ENCODE measurements at regions not wholly inside any gene's neighbourhood (a gene's known extent, or its start where the extent isn't known, plus 50 kb on each side); places are given as distances from the start of the nearest gene placed in this dataset.

GRCh38 chr16:63216696-63217423, 1180.6 kb upstream of the CDH8 start:
- no peaks in the 10 kb centered on the region for H3K36me3 ChIP-seq (ENCODE audit: control insufficient read depth in 2 of 2, insufficient read depth in 2 of 2, low read length in 2 of 2)
- no peaks in the 10 kb centered on the region for H3K9me3 ChIP-seq (ENCODE audit: control insufficient read depth in 2 of 2, low read length in 2 of 2)
- no peak overlapping the region for H3K4me3 ChIP-seq (ENCODE audit: low read length in 2 of 2)
- no peak overlapping the region for H3K9ac ChIP-seq (ENCODE audit: low read length in 2 of 2)
- no peak overlapping the region for H3K27ac ChIP-seq (ENCODE audit: low read length)
- no peaks in the 10 kb centered on the region for H3K4me1 ChIP-seq (ENCODE audit: control insufficient read depth, insufficient read depth, low read length)
- no peaks in the 10 kb centered on the region for H3K27me3 ChIP-seq (ENCODE audit: control insufficient read depth in 1 of 2, insufficient read depth in 2 of 2, low read length in 2 of 2)

GRCh38 chr16:63201851-63202250, 1165.6 kb upstream of the CDH8 start:
- Histone ChIP-seq H3K27me3 (ENCODE audit: control insufficient read depth in 1 of 2, insufficient read depth in 2 of 2, low read length in 2 of 2) (no peaks in the 10 kb centered on the region), H3K4me1 (ENCODE audit: control insufficient read depth, insufficient read depth, low read length) (no peaks in the 10 kb centered on the region), H3K9ac (ENCODE audit: low read length in 2 of 2) (no peak overlapping the region), H3K27ac (ENCODE audit: low read length) (no peak overlapping the region), H3K9me3 (ENCODE audit: control insufficient read depth in 2 of 2, low read length in 2 of 2) (no peaks in the 10 kb centered on the region), H3K36me3 (ENCODE audit: control insufficient read depth in 2 of 2, insufficient read depth in 2 of 2, low read length in 2 of 2) (no peaks in the 10 kb centered on the region), H3K4me3 (ENCODE audit: low read length in 2 of 2) (no peak overlapping the region)

GRCh38 chr16:63200940-63201339, 1164.7 kb upstream of the CDH8 start:
- Histone ChIP-seq H3K4me3 (ENCODE audit: low read length in 2 of 2) (no peak overlapping the region), H3K4me1 (ENCODE audit: control insufficient read depth, insufficient read depth, low read length) (no peaks in the 10 kb centered on the region)

GRCh38 chr16:63195336-63195735, 1159.1 kb upstream of the CDH8 start:
- Histone ChIP-seq H3K27me3 (ENCODE audit: control insufficient read depth in 1 of 2, insufficient read depth in 2 of 2, low read length in 2 of 2) (no peaks in the 10 kb centered on the region), H3K9me3 (ENCODE audit: control insufficient read depth in 2 of 2, low read length in 2 of 2) (no peaks in the 10 kb centered on the region), H3K4me3 (ENCODE audit: low read length in 2 of 2) (no peak overlapping the region), H3K27ac (ENCODE audit: low read length) (no peak overlapping the region), H3K36me3 (ENCODE audit: control insufficient read depth in 2 of 2, insufficient read depth in 2 of 2, low read length in 2 of 2) (no peaks in the 10 kb centered on the region), H3K9ac (ENCODE audit: low read length in 2 of 2) (no peak overlapping the region), H3K4me1 (ENCODE audit: control insufficient read depth, insufficient read depth, low read length) (no peaks in the 10 kb centered on the region)

More at GRCh38 chr16:63200940-63201339, 1164.7 kb upstream of the CDH8 start:
- Histone ChIP-seq H3K27me3 (ENCODE audit: control insufficient read depth in 1 of 2, insufficient read depth in 2 of 2, low read length in 2 of 2) (no peaks in the 10 kb centered on the region), H3K9me3 (ENCODE audit: control insufficient read depth in 2 of 2, low read length in 2 of 2) (no peaks in the 10 kb centered on the region), H3K36me3 (ENCODE audit: control insufficient read depth in 2 of 2, insufficient read depth in 2 of 2, low read length in 2 of 2) (no peaks in the 10 kb centered on the region), H3K9ac (ENCODE audit: low read length in 2 of 2) (no peak overlapping the region), H3K27ac (ENCODE audit: low read length) (no peak overlapping the region)

- Histone ChIP-seq H3K27me3 (ENCODE audit: control insufficient read depth in 1 of 2, insufficient read depth in 2 of 2, low read length in 2 of 2) (no peaks in the 10 kb centered on the region), H3K27ac (ENCODE audit: low read length) (no peak overlapping the region), H3K4me3 (ENCODE audit: low read length in 2 of 2) (no peak overlapping the region), H3K9ac (ENCODE audit: low read length in 2 of 2) (no peak overlapping the region), H3K36me3 (ENCODE audit: control insufficient read depth in 2 of 2, insufficient read depth in 2 of 2, low read length in 2 of 2) (no peaks in the 10 kb centered on the region), H3K9me3 (ENCODE audit: control insufficient read depth in 2 of 2, low read length in 2 of 2) (no peaks in the 10 kb centered on the region), H3K4me1 (ENCODE audit: control insufficient read depth, insufficient read depth, low read length) (no peaks in the 10 kb centered on the region)
Observed at GRCh38 chr16:63192980-63193379, 1156.7 kb upstream of the CDH8 start.

GRCh38 chr16:63188086-63188771, 1152.0 kb upstream of the CDH8 start:
- H3K27ac ChIP-seq (ENCODE audit: low read length), result no peak overlapping the region
- H3K36me3 ChIP-seq (ENCODE audit: control insufficient read depth in 2 of 2, insufficient read depth in 2 of 2, low read length in 2 of 2), result no peaks in the 10 kb centered on the region

GRCh38 chr16:63187638-63188037, 1151.4 kb upstream of the CDH8 start:
- Histone ChIP-seq H3K4me1 (ENCODE audit: control insufficient read depth, insufficient read depth, low read length) (no peaks in the 10 kb centered on the region), H3K27ac (ENCODE audit: low read length) (no peak overlapping the region), H3K9me3 (ENCODE audit: control insufficient read depth in 2 of 2, low read length in 2 of 2) (no peaks in the 10 kb centered on the region), H3K4me3 (ENCODE audit: low read length in 2 of 2) (no peak overlapping the region), H3K9ac (ENCODE audit: low read length in 2 of 2) (no peak overlapping the region), H3K27me3 (ENCODE audit: control insufficient read depth in 1 of 2, insufficient read depth in 2 of 2, low read length in 2 of 2) (no peaks in the 10 kb centered on the region), H3K36me3 (ENCODE audit: control insufficient read depth in 2 of 2, insufficient read depth in 2 of 2, low read length in 2 of 2) (no peaks in the 10 kb centered on the region)

More at GRCh38 chr16:63188086-63188771, 1152.0 kb upstream of the CDH8 start:
- H3K27me3 ChIP-seq (ENCODE audit: control insufficient read depth in 1 of 2, insufficient read depth in 2 of 2, low read length in 2 of 2), result no peaks in the 10 kb centered on the region
- H3K9ac ChIP-seq (ENCODE audit: low read length in 2 of 2), result no peak overlapping the region
- H3K4me3 ChIP-seq (ENCODE audit: low read length in 2 of 2), result no peak overlapping the region
- H3K4me1 ChIP-seq (ENCODE audit: control insufficient read depth, insufficient read depth, low read length), result no peaks in the 10 kb centered on the region
- no peaks in the 10 kb centered on the region for H3K9me3 ChIP-seq (ENCODE audit: control insufficient read depth in 2 of 2, low read length in 2 of 2)

- Histone ChIP-seq H3K4me3 (ENCODE audit: low read length in 2 of 2) (no peak overlapping the region), H3K36me3 (ENCODE audit: control insufficient read depth in 2 of 2, insufficient read depth in 2 of 2, low read length in 2 of 2) (no peaks in the 10 kb centered on the region), H3K4me1 (ENCODE audit: control insufficient read depth, insufficient read depth, low read length) (no peaks in the 10 kb centered on the region), H3K27ac (ENCODE audit: low read length) (no peak overlapping the region), H3K9me3 (ENCODE audit: control insufficient read depth in 2 of 2, low read length in 2 of 2) (no peaks in the 10 kb centered on the region), H3K27me3 (ENCODE audit: control insufficient read depth in 1 of 2, insufficient read depth in 2 of 2, low read length in 2 of 2) (no peaks in the 10 kb centered on the region), H3K9ac (ENCODE audit: low read length in 2 of 2) (no peak overlapping the region)
Observed at GRCh38 chr16:63185235-63185780, 1149.1 kb upstream of the CDH8 start.

- Histone ChIP-seq H3K9ac (ENCODE audit: low read length in 2 of 2) (no peak overlapping the region), H3K9me3 (ENCODE audit: control insufficient read depth in 2 of 2, low read length in 2 of 2) (no peaks in the 10 kb centered on the region), H3K27me3 (ENCODE audit: control insufficient read depth in 1 of 2, insufficient read depth in 2 of 2, low read length in 2 of 2) (no peaks in the 10 kb centered on the region), H3K4me3 (ENCODE audit: low read length in 2 of 2) (no peak overlapping the region), H3K36me3 (ENCODE audit: control insufficient read depth in 2 of 2, insufficient read depth in 2 of 2, low read length in 2 of 2) (no peaks in the 10 kb centered on the region), H3K4me1 (ENCODE audit: control insufficient read depth, insufficient read depth, low read length) (no peaks in the 10 kb centered on the region), H3K27ac (ENCODE audit: low read length) (no peak overlapping the region)
Observed at GRCh38 chr16:63183743-63184142, 1147.5 kb upstream of the CDH8 start.

- H3K9me3 ChIP-seq (ENCODE audit: control insufficient read depth in 2 of 2, low read length in 2 of 2), result no peaks in the 10 kb centered on the region
- H3K4me1 ChIP-seq (ENCODE audit: control insufficient read depth, insufficient read depth, low read length), result no peaks in the 10 kb centered on the region
- no peak overlapping the region for H3K9ac ChIP-seq (ENCODE audit: low read length in 2 of 2)
- no peak overlapping the region for H3K4me3 ChIP-seq (ENCODE audit: low read length in 2 of 2)
- H3K36me3 ChIP-seq (ENCODE audit: control insufficient read depth in 2 of 2, insufficient read depth in 2 of 2, low read length in 2 of 2), result no peaks in the 10 kb centered on the region
- no peak overlapping the region for H3K27ac ChIP-seq (ENCODE audit: low read length)
- no peaks in the 10 kb centered on the region for H3K27me3 ChIP-seq (ENCODE audit: control insufficient read depth in 1 of 2, insufficient read depth in 2 of 2, low read length in 2 of 2)
Observed at GRCh38 chr16:63175313-63175712, 1139.1 kb upstream of the CDH8 start.

GRCh38 chr16:63174801-63175200, 1138.6 kb upstream of the CDH8 start:
- Histone ChIP-seq H3K27me3 (ENCODE audit: control insufficient read depth in 1 of 2, insufficient read depth in 2 of 2, low read length in 2 of 2) (no peaks in the 10 kb centered on the region), H3K27ac (ENCODE audit: low read length) (no peak overlapping the region), H3K4me1 (ENCODE audit: control insufficient read depth, insufficient read depth, low read length) (no peaks in the 10 kb centered on the region), H3K36me3 (ENCODE audit: control insufficient read depth in 2 of 2, insufficient read depth in 2 of 2, low read length in 2 of 2) (no peaks in the 10 kb centered on the region), H3K4me3 (ENCODE audit: low read length in 2 of 2) (no peak overlapping the region), H3K9me3 (ENCODE audit: control insufficient read depth in 2 of 2, low read length in 2 of 2) (no peaks in the 10 kb centered on the region), H3K9ac (ENCODE audit: low read length in 2 of 2) (no peak overlapping the region)

Measured in stomach smooth muscle (tissue), 2 donors.